Uterus (tissue), 3 donors: ENCODE measurements at regions not wholly inside any gene's neighbourhood (a gene's known extent, or its start where the extent isn't known, plus 50 kb on each side); places are given as distances from the start of the nearest gene placed in this dataset.

Source experiments
- DNase-seq, 2 donors: peaks; one replicate each; pipeline ENCODE4 v3.0.0-alpha.2; 2019 to 2020
- H3K27ac ChIP-seq, 2 donors: fragments of 200-600 bp; sonication (generic); 1 replicate in 1 of 2; 2 replicates in 1 of 2; pipeline ENCODE4 v1.5.1; 2016 to 2018
- H3K27me3 ChIP-seq, 2 donors: fragments of 200-600 bp; sonication (generic); one replicate each; pipeline ENCODE4 v1.5.1; 2018 to 2019; ENCODE audit warnings: control low read depth in 1 of 2
- H3K36me3 ChIP-seq, 2 donors: fragments of 200-600 bp; sonication (generic); one replicate each; pipeline ENCODE4 v1.5.1; 2019; ENCODE audit warnings: control low read depth in 1 of 2
- H3K4me1 ChIP-seq, 2 donors: fragments of 200-600 bp; sonication (generic); one replicate each; pipeline ENCODE4 v1.5.1; 2018 to 2019; ENCODE audit warnings: control low read depth in 1 of 2
- H3K4me3 ChIP-seq, 2 donors: fragments of 200-600 bp; sonication (generic); 1 replicate in 1 of 2; 2 replicates in 1 of 2; pipeline ENCODE4 v1.5.1; 2018 to 2019; ENCODE audit warnings: mild to moderate bottlenecking in 1 of 2
- H3K9me3 ChIP-seq, 2 donors: fragments of 200-600 bp; sonication (generic); one replicate each; pipeline ENCODE4 v1.5.1; 2019; ENCODE audit warnings: control low read depth in 1 of 2
- POLR2A ChIP-seq, 2 donors: fragments of 450-650 bp; IDR thresholded peaks; one replicate each; pipeline ENCODE4 v1.6.1; 2016; ENCODE audit warnings: antibody characterized with exemption in 2 of 2, mild to moderate bottlenecking in 1 of 2, moderate library complexity in 1 of 2
- intact Hi-C: fragments of 100-400 bp; cut with DNase I; formaldehyde crosslinking; loops from one replicate; pipeline ENCODE4 v1.15.1; 2023; ENCODE audit warnings: low total_unique reads
- TF ChIP-seq, protein P1 (sequence below), 4 experiments: fragments of 200-600 bp in 2 of 4; fragments of 450-650 bp in 2 of 4; sonication (generic) in 2 of 4; IDR thresholded peaks; one replicate each; pipeline ENCODE4 v1.5.1; 2016 to 2019; ENCODE audit warnings: antibody characterized with exemption in 4 of 4, mild to moderate bottlenecking in 2 of 4, moderate library complexity in 1 of 4
- donor health status: DM: yes; HTN: yes; CAD: no.

- Histone ChIP-seq H3K27me3 (no peaks in the 10 kb centered on the region), H3K9me3 (no peaks in the 10 kb centered on the region), H3K36me3 (no peaks in the 10 kb centered on the region), H3K4me1 (no peaks in the 10 kb centered on the region), H3K4me3 (no peak overlapping the region), H3K27ac (no peak overlapping the region)
- no peak for TF ChIP-seq POLR2A (IDR thresholded peaks at IDR 0.05)
- TF ChIP-seq, protein P1, sequence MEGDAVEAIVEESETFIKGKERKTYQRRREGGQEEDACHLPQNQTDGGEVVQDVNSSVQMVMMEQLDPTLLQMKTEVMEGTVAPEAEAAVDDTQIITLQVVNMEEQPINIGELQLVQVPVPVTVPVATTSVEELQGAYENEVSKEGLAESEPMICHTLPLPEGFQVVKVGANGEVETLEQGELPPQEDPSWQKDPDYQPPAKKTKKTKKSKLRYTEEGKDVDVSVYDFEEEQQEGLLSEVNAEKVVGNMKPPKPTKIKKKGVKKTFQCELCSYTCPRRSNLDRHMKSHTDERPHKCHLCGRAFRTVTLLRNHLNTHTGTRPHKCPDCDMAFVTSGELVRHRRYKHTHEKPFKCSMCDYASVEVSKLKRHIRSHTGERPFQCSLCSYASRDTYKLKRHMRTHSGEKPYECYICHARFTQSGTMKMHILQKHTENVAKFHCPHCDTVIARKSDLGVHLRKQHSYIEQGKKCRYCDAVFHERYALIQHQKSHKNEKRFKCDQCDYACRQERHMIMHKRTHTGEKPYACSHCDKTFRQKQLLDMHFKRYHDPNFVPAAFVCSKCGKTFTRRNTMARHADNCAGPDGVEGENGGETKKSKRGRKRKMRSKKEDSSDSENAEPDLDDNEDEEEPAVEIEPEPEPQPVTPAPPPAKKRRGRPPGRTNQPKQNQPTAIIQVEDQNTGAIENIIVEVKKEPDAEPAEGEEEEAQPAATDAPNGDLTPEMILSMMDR (IDR thresholded peaks at IDR 0.05) = no peak
- intact Hi-C loops = no loop called here
- DNase-seq = no peak
Measured at GRCh38 chr2:5940596-5941535, 248.7 kb downstream of the SOX11 start.

GRCh38 chr2:5942204-5942603, 250.0 kb downstream of the SOX11 start:
- intact Hi-C loops = no loop called here
- no peak for DNase-seq
- Histone ChIP-seq H3K36me3 (no peaks in the 10 kb centered on the region), H3K4me1 (no peaks in the 10 kb centered on the region), H3K27ac (no peak overlapping the region), H3K9me3 (no peaks in the 10 kb centered on the region), H3K4me3 (no peak overlapping the region), H3K27me3 (no peaks in the 10 kb centered on the region)
- TF ChIP-seq, protein P1 (IDR thresholded peaks at IDR 0.05) = no peak
- TF ChIP-seq POLR2A (IDR thresholded peaks at IDR 0.05) = no peak

- Histone ChIP-seq H3K9me3 (no peaks in the 10 kb centered on the region), H3K27ac (no peak overlapping the region), H3K27me3 (no peaks in the 10 kb centered on the region), H3K36me3 (no peaks in the 10 kb centered on the region), H3K4me1 (no peaks in the 10 kb centered on the region), H3K4me3 (no peak overlapping the region)
- intact Hi-C loops = no loop called here
- no peak for DNase-seq
- TF ChIP-seq POLR2A (IDR thresholded peaks at IDR 0.05) = no peak
- TF ChIP-seq, protein P1 (IDR thresholded peaks at IDR 0.05) = no peak
Measured at GRCh38 chr2:5945742-5946141, 253.6 kb downstream of the SOX11 start.

DNA sequence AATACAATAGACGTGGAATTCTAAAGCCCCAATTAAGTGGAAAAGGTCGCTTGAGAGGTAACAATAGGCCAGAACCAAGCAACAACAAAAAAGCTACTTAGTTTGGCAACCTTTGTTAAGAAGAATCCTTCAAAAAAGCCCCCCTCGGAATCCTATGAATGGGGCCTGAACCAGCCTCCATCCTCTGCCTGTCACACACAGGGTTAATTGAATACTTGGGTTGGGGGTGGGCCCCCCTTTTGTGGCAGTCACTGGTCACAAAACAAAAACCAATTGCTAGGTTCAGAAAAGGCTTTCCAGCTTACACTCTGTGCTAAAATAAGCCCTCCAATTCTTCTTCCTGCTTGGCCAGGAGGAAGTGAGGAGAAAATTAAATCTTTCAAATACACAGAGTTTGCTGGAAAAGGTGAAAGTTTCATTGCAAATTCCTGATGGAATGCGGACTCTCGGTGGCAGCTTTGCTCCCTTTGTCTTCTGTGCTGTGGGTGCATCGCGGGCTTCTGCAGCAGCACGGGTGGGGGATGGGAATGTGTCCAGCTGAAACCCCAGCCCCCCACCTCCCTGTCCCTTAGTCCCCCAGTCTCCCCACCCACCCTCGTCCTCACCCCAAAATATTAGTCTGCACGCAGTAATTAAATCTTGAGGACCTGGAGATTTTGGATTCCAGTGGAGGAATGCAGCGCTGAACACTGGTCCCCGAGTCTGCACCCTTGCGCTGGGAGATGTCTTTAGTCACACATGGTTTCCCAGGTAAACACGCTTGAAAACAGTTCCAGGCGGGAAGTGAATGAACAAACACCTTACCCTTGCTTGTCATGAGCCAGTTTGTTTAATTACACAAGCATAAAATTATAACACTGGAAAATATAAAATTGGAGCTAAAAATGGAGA, 254.3 kb downstream of the SOX11 start:
- TF ChIP-seq, protein P1 (IDR thresholded peaks at IDR 0.05) = no peak
- no peak for TF ChIP-seq POLR2A (IDR thresholded peaks at IDR 0.05)
- Histone ChIP-seq H3K27ac (no peak overlapping the region), H3K9me3 (no peaks in the 10 kb centered on the region), H3K4me1 (no peaks in the 10 kb centered on the region), H3K4me3 (no peak overlapping the region), H3K27me3 (no peaks in the 10 kb centered on the region), H3K36me3 (no peaks in the 10 kb centered on the region)
- intact Hi-C loops = no loop called here
- no peak for DNase-seq

DNA sequence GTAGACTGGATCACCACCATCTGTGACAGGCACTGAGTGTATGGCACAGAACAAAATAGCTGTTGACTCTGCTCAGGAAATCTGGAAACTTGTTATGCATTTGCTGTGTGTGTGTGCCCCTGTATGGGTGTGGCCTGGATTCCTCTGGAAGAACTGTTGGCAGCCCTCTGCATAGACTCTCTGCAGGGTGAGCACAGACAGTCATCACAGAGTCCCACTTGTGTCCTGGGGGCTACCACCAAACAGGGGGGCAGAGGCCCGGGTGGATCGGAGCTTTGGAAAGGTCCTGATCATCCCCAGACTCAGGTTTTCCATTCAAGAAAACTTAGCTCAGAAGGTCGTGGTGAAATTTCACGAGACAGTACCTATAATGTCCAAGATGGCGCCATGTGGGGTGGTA, 258.6 kb downstream of the SOX11 start:
- intact Hi-C loops = no loop called here
- Histone ChIP-seq H3K4me1 (no peaks in the 10 kb centered on the region), H3K4me3 (no peak overlapping the region), H3K27ac (no peak overlapping the region), H3K9me3 (no peaks in the 10 kb centered on the region), H3K27me3 (no peaks in the 10 kb centered on the region), H3K36me3 (no peaks in the 10 kb centered on the region)
- no peak for TF ChIP-seq POLR2A (IDR thresholded peaks at IDR 0.05)
- TF ChIP-seq, protein P1 (IDR thresholded peaks at IDR 0.05) = no peak
- DNase-seq = no peak
